ENCODE measurements at regions not wholly inside any gene's neighbourhood (a gene's known extent, or its start where the extent isn't known, plus 50 kb on each side); places are given as distances from the start of the nearest gene placed in this dataset.

DNA sequence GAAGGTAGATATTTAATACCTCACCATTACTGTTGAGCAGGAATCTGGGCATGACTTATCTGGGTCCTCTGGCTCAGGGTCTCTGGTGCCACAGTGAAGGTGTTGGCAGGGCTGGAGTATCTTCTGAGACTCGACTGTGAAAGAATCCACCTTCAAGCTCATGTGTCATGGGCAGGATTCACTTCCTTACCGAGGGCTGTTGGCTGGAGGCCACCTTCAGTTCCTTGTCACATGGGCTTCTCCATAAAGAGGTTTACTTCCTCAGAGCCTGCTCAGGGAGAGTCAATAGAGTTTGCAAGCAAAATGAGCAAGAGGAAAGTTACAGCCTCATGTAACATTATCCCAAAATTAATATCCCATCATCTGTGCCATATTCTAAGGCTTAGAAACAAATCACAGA lies 459.5 kb downstream of the NR2F2 start:
- H3K9me2 ChIP-seq (replicated peaks; ENCODE audit: insufficient read depth), result no peaks in the 10 kb centered on the region
- H3K79me2 ChIP-seq, result no peaks in the 10 kb centered on the region
- no peaks in the 10 kb centered on the region for H3K27me3 ChIP-seq
- no peak for TF ChIP-seq EZH2phosphoT487 (IDR thresholded peaks at IDR 0.05; ENCODE audit: low read depth, severe bottlenecking, unreplicated experiment)
- TF ChIP-seq, protein P1, sequence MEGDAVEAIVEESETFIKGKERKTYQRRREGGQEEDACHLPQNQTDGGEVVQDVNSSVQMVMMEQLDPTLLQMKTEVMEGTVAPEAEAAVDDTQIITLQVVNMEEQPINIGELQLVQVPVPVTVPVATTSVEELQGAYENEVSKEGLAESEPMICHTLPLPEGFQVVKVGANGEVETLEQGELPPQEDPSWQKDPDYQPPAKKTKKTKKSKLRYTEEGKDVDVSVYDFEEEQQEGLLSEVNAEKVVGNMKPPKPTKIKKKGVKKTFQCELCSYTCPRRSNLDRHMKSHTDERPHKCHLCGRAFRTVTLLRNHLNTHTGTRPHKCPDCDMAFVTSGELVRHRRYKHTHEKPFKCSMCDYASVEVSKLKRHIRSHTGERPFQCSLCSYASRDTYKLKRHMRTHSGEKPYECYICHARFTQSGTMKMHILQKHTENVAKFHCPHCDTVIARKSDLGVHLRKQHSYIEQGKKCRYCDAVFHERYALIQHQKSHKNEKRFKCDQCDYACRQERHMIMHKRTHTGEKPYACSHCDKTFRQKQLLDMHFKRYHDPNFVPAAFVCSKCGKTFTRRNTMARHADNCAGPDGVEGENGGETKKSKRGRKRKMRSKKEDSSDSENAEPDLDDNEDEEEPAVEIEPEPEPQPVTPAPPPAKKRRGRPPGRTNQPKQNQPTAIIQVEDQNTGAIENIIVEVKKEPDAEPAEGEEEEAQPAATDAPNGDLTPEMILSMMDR (IDR thresholded peaks at IDR 0.05; ENCODE audit: poor library complexity), result no peak
- no peaks in the 10 kb centered on the region for H3K4me1 ChIP-seq (ENCODE audit: insufficient read depth)
- no peak overlapping the region for H3K4me2 ChIP-seq
- H3K27ac ChIP-seq, result no peak overlapping the region
- H4K20me1 ChIP-seq (ENCODE audit: insufficient read depth, poor library complexity, severe bottlenecking), result no peaks in the 10 kb centered on the region
- H2AFZ ChIP-seq, result no peak overlapping the region
- H3K36me3 ChIP-seq (replicated peaks; ENCODE audit: insufficient read depth, low read depth), result no peaks in the 10 kb centered on the region
- DNase-seq (ENCODE audit: low spot score), result no peak
- H3K9me3 ChIP-seq (ENCODE audit: low read depth), result no peaks in the 10 kb centered on the region
- no peak overlapping the region for H3K4me3 ChIP-seq
- WGBS (ENCODE audit: low lambda C conversion rate, missing lambda C conversion rate), result 79% methylated on average over 2 of the region's 2 CpGs

DNA sequence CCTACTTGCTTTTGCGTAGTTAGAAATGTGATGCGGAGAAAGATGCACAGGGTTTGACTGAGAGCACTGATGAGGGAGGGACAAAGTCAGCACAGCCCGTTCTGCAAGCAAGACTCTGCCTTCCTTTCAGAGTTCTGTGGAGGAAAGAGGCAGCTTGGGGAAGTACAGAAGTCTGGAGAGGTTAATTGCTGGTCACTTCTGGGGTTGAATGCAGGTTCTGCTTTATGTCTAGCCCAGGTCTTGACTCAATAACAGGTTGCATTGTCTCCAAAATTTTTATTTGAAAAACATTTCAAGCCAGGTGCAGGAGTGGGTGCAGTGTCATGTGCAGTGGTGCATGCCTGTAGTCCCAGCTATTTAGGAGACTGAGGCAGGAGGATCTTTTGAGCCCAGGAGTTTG lies 461.7 kb downstream of the NR2F2 start:
- Histone ChIP-seq H4K20me1 (ENCODE audit: insufficient read depth, poor library complexity, severe bottlenecking) (no peaks in the 10 kb centered on the region), H3K79me2 (no peaks in the 10 kb centered on the region), H3K36me3 (replicated peaks; ENCODE audit: insufficient read depth, low read depth) (no peaks in the 10 kb centered on the region), H3K4me3 (no peak overlapping the region), H3K27me3 (no peaks in the 10 kb centered on the region), H3K9me2 (replicated peaks; ENCODE audit: insufficient read depth) (no peaks in the 10 kb centered on the region), H3K4me1 (ENCODE audit: insufficient read depth) (no peaks in the 10 kb centered on the region), H3K4me2 (no peak overlapping the region), H3K27ac (no peak overlapping the region), H2AFZ (no peak overlapping the region), H3K9me3 (ENCODE audit: low read depth) (no peaks in the 10 kb centered on the region)
- no peak for DNase-seq (ENCODE audit: low spot score)
- 78% methylated on average over 3 of the region's 3 CpGs for WGBS (ENCODE audit: low lambda C conversion rate, missing lambda C conversion rate)
- TF ChIP-seq, protein P1 (IDR thresholded peaks at IDR 0.05; ENCODE audit: poor library complexity), result no peak
- TF ChIP-seq EZH2phosphoT487 (IDR thresholded peaks at IDR 0.05; ENCODE audit: low read depth, severe bottlenecking, unreplicated experiment) (no peak), EZH2 (IDR thresholded peaks at IDR 0.05; ENCODE audit: borderline replicate concordance) (no peak)

DNA sequence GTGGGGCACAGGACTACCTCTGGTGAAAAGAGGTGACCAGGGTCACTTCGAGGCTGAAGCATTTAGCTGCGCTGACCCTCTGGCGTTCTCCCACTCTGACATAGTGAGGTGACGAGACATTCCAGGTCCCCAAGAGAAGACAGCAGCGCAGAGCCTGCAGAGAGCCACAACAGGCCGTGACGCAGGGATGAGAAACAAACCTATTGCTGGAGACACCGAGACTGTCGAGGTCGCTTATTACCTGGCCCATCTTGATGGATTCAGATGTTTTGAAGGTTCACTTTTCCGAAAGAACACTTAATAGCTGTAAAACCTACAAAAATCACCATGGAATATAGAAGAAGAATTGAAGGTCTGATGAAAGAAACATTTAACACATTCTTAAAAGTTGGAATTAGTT lies 466.3 kb downstream of the NR2F2 start:
- H3K9me3 ChIP-seq (ENCODE audit: low read depth), result no peaks in the 10 kb centered on the region

More for the DNA sequence above, 466.3 kb downstream of the NR2F2 start:
- Histone ChIP-seq H3K4me1 (ENCODE audit: insufficient read depth) (no peaks in the 10 kb centered on the region), H3K9me2 (replicated peaks; ENCODE audit: insufficient read depth) (no peaks in the 10 kb centered on the region), H3K4me3 (no peak overlapping the region), H3K36me3 (replicated peaks; ENCODE audit: insufficient read depth, low read depth) (no peaks in the 10 kb centered on the region), H3K27me3 (no peaks in the 10 kb centered on the region), H3K4me2 (no peak overlapping the region), H3K79me2 (no peaks in the 10 kb centered on the region), H3K27ac (no peak overlapping the region), H2AFZ (no peak overlapping the region), H4K20me1 (ENCODE audit: insufficient read depth, poor library complexity, severe bottlenecking) (no peaks in the 10 kb centered on the region)
- no peak for DNase-seq (ENCODE audit: low spot score)
- WGBS (ENCODE audit: low lambda C conversion rate, missing lambda C conversion rate), result 93% methylated on average over 11 of the region's 11 CpGs
- TF ChIP-seq, protein P1 (IDR thresholded peaks at IDR 0.05; ENCODE audit: poor library complexity), result no peak
- TF ChIP-seq EZH2phosphoT487 (IDR thresholded peaks at IDR 0.05; ENCODE audit: low read depth, severe bottlenecking, unreplicated experiment) (no peak), EZH2 (IDR thresholded peaks at IDR 0.05; ENCODE audit: borderline replicate concordance) (no peak)
